WTC11 (cell line): ENCODE measurements at regions not wholly inside any gene's neighbourhood (a gene's known extent, or its start where the extent isn't known, plus 50 kb on each side); places are given as distances from the start of the nearest gene placed in this dataset.

Experiments used
- CTCF ChIP-seq: fragments of 200-600 bp; IDR thresholded peaks from 2 replicates; pipeline ENCODE4 v1.8.0; 2022; ENCODE audit warnings: antibody characterized with exemption
- ETV6 ChIP-seq: sonication (generic); formaldehyde crosslinking; IDR thresholded peaks from 2 replicates; pipeline ENCODE4 v1.8.1; 2022; ENCODE audit warnings: mild to moderate bottlenecking, missing genetic modification reagents
- JAZF1 ChIP-seq: fragments of 250-450 bp; sonication (Bioruptor Pico); IDR thresholded peaks from 2 replicates; pipeline ENCODE4 v1.9.0; 2021; ENCODE audit warnings: moderate library complexity, mild to moderate bottlenecking, inconsistent platforms
- MAX ChIP-seq: sonication (generic); formaldehyde crosslinking; IDR thresholded peaks from 2 replicates; pipeline ENCODE4 v1.8.0; 2022; ENCODE audit warnings: mild to moderate bottlenecking, missing genetic modification reagents
- ZNF121 ChIP-seq: sonication (generic); formaldehyde crosslinking; IDR thresholded peaks from 2 replicates; pipeline ENCODE4 v1.8.0; 2023; ENCODE audit warnings: missing genetic modification reagents
- ZNF263 ChIP-seq: sonication (generic); formaldehyde crosslinking; IDR thresholded peaks from 2 replicates; pipeline ENCODE4 v1.8.1; 2022; ENCODE audit warnings: low read depth, mild to moderate bottlenecking, moderate library complexity, missing genetic modification reagents
- TF ChIP-seq, protein P1 (sequence below): sonication (generic); formaldehyde crosslinking; IDR thresholded peaks from 2 replicates; pipeline ENCODE4 v1.8.0; 2022; ENCODE audit warnings: missing genetic modification reagents

DNA sequence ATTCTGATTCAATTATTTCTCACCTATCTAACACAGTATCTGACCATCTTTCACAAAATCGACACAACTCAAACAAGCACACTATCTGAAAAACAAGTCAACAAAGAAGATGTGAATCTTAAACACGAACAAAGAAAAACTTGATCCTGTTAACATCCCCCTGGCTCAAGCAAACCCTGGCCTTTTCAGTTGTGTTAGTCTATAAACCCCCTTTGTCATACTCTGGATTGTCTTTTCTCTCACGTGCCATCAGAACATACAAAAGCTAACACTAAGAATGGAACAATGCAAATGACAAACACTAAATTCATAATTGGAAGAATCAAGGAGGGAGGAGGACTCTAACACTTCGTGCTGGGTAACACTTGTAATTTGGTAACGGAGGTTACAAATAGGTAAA is 168.7 kb downstream of the GASK1B start:
- no peak for TF ChIP-seq CTCF
- no peak for TF ChIP-seq JAZF1 (CRISPR knock-in tag)
- TF ChIP-seq ZNF263, result no peak
- TF ChIP-seq, protein P1, sequence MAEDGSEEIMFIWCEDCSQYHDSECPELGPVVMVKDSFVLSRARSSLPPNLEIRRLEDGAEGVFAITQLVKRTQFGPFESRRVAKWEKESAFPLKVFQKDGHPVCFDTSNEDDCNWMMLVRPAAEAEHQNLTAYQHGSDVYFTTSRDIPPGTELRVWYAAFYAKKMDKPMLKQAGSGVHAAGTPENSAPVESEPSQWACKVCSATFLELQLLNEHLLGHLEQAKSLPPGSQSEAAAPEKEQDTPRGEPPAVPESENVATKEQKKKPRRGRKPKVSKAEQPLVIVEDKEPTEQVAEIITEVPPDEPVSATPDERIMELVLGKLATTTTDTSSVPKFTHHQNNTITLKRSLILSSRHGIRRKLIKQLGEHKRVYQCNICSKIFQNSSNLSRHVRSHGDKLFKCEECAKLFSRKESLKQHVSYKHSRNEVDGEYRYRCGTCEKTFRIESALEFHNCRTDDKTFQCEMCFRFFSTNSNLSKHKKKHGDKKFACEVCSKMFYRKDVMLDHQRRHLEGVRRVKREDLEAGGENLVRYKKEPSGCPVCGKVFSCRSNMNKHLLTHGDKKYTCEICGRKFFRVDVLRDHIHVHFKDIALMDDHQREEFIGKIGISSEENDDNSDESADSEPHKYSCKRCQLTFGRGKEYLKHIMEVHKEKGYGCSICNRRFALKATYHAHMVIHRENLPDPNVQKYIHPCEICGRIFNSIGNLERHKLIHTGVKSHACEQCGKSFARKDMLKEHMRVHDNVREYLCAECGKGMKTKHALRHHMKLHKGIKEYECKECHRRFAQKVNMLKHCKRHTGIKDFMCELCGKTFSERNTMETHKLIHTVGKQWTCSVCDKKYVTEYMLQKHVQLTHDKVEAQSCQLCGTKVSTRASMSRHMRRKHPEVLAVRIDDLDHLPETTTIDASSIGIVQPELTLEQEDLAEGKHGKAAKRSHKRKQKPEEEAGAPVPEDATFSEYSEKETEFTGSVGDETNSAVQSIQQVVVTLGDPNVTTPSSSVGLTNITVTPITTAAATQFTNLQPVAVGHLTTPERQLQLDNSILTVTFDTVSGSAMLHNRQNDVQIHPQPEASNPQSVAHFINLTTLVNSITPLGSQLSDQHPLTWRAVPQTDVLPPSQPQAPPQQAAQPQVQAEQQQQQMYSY (CRISPR knock-in tag), result no peak
- TF ChIP-seq ZNF121 (CRISPR knock-in tag), result no peak
- TF ChIP-seq MAX (CRISPR knock-in tag), result no peak
- TF ChIP-seq ETV6 (CRISPR knock-in tag), result no peak
